ENCODE measurements at regions not wholly inside any gene's neighbourhood (a gene's known extent, or its start where the extent isn't known, plus 50 kb on each side); places are given as distances from the start of the nearest gene placed in this dataset.

GRCh38 chr5:98066910-98067309 is 706.6 kb upstream of the RGMB start:
- DNase-seq (ENCODE audit: low spot score) (no peak), ATAC-seq (ENCODE audit: low FRiP score) (no peak)
- no peak for TF ChIP-seq CTCF (IDR thresholded peaks at IDR 0.05)

- no peak for TF ChIP-seq CTCF (IDR thresholded peaks at IDR 0.05)
- DNase-seq (ENCODE audit: low spot score), result no peak
- no peak for ATAC-seq (ENCODE audit: low FRiP score)
These were observed 703.5 kb upstream of the RGMB start for GRCh38 chr5:98069876-98070512.

- DNase-seq (ENCODE audit: low spot score) (no peak), ATAC-seq (ENCODE audit: low FRiP score) (no peak)
- no peak for TF ChIP-seq CTCF (IDR thresholded peaks at IDR 0.05)
These were observed 700.5 kb upstream of the RGMB start for GRCh38 chr5:98072921-98073320.

- ATAC-seq (ENCODE audit: low FRiP score), result no peak
- TF ChIP-seq CTCF (IDR thresholded peaks at IDR 0.05), result no peak
These were observed 697.0 kb upstream of the RGMB start for GRCh38 chr5:98076501-98076900.

GRCh38 chr5:98085593-98085992 is 687.9 kb upstream of the RGMB start:
- ATAC-seq (ENCODE audit: low FRiP score), result no peak

More at GRCh38 chr5:98076501-98076900, 697.0 kb upstream of the RGMB start:
- DNase-seq (ENCODE audit: low spot score), result no peak

GRCh38 chr5:98095072-98095471 is 678.4 kb upstream of the RGMB start:
- no peak for TF ChIP-seq CTCF (IDR thresholded peaks at IDR 0.05)

More at GRCh38 chr5:98085593-98085992, 687.9 kb upstream of the RGMB start:
- TF ChIP-seq CTCF (IDR thresholded peaks at IDR 0.05), result no peak
- DNase-seq (ENCODE audit: low spot score), result no peak

GRCh38 chr5:98096155-98096554 is 677.3 kb upstream of the RGMB start:
- no peak for DNase-seq (ENCODE audit: low spot score)
- ATAC-seq (ENCODE audit: low FRiP score), result no peak

More at GRCh38 chr5:98095072-98095471, 678.4 kb upstream of the RGMB start:
- ATAC-seq (ENCODE audit: low FRiP score) (no peak), DNase-seq (ENCODE audit: low spot score) (no peak)

More at GRCh38 chr5:98096155-98096554, 677.3 kb upstream of the RGMB start:
- TF ChIP-seq CTCF (IDR thresholded peaks at IDR 0.05), result no peak
